Eye (tissue), 1 donor: ENCODE measurements at regions not wholly inside any gene's neighbourhood (a gene's known extent, or its start where the extent isn't known, plus 50 kb on each side); places are given as distances from the start of the nearest gene placed in this dataset.
"Not testable (repeated sequence)": the region's sequence is repeated elsewhere in the genome, so short reads cannot be mapped to it uniquely, and the experiment has no call there.

Experiments used
- DNase-seq: peaks from one replicate; pipeline ENCODE4 v3.0.0-alpha.2; 2015

DNA sequence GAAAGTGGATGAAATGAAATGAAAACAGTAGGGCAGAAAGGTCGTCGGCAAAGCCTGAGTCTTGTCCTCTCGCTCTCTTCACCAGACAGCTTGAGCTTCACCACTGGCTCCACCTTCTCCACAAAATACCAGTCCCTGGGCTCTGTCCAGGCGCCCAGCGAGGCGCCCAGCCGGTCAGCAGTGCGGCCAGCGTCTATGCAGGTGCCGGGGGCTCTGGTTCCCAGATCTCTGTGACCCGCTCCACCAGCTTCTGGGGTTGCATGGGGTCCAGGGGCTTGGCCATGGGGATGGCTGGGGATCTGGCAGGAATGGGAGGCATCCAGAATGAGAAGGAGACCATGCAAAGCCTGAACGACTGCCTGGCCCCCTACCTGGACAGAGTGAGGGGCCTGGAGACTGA lies 600.5 kb upstream of the ZP4 start:
- no peak for DNase-seq

DNA sequence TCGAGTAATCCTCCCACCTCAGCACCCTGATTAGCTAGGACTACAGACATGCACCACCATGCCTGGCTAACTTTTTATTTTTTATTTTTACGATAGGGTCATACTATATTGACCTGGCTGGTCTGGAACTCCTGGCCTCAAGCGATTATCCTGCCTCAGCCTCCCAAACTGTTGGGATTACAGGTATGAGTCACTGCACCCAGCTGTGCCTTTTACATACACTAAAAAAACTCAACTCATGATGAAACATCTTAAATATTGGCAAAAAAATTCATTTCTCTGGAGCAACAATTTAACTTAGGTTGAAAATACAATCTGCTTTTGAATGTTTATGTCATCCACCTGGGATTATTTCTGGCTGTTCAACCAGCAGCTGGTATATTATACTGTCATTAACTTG lies 598.3 kb upstream of the ZP4 start:
- DNase-seq: no peak

DNA sequence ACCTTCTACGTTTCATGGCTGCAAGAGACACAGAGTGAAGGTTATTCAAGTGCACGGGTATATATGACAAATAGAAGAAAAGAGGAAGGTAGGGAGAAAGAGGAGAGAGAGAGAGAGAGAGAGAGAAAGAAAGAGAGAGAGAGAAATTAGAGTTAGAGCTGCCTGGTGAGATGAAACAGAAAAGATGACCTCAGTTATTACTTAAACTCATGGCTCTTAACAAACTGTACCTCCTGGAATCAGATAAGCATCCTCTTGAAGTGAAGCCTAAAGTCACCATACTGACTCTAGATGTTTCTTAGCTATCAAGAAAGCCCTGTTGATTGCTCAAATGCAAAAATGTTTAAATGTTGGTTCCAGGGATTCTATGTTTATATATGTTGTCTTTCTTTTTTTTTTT lies 597.7 kb upstream of the ZP4 start:
- no peak for DNase-seq

DNA sequence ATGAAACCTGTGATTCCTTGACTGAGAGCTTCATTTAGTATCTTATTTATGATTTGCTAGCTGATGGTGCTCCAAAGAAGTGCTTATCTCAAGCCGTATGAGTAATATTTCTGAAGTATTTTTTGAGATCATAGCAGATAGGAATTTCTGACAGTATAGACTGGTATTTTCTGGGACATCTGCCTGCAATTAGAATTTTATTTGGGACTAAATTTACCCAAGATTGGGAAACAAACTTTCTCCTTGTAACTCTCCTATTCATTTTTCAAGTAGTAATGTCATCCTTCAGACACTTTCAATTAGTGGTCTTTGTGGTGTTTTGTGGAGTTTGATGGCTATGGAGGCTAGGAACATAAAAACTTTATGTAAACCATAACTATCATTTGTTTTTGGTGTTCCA lies 597.2 kb upstream of the ZP4 start:
- DNase-seq: no peak

DNA sequence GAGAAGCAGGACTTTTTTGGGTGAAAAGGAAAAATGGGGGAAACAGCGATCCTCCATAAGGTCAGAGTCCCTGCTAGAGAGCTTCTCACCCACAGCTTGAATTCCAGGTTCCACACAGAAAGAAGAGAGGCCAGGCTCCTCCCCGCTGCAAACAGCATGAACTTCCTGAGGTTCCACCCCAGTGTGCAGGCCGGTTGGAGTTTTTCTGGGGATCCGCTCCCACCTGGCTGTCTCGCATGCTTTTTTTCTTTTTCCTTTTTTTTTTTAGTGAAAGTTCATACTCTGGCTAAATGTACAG lies 595.1 kb upstream of the ZP4 start:
- DNase-seq: no peak

DNA sequence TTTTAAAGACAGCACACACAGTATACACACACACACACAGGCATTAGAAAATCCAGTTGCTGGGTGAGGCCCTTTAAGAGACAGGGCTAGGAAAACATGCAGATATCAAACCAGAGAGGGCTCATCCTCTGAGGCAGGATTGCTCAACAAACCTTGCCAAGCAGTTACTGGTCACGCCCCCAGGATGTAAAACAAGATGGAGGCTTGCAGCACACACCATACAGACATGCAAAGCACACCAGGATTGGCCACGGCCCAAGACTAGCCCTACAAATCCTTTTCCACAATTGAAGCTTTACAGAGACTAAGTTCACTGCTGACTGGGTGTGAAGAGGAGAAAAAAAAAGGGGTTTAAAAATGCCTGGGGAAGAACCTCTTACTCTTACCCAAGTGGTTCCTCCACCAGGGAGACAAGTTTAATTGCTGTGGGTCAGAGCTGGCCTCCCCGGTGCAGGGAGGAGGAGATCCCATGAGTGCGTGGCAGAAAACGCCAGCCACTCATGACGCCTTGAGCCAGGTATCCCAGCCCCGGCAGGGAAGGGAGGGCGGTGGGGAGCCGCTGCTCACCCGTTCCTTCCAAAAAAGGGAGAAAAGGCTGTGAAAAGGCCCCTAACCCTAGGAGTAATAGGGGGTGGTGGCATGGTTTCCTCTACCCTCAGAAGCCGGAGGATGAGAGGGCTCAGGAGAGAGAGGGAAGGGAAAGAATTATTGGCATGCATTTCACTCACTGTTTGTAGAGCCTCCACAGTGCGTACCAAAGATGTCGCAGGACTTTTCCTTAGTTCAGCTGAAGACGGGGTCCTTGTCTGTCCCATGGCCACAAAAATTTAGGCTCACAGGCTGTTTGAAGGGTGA lies 594.6 kb upstream of the ZP4 start:
- DNase-seq: peak; percentile 17

DNA sequence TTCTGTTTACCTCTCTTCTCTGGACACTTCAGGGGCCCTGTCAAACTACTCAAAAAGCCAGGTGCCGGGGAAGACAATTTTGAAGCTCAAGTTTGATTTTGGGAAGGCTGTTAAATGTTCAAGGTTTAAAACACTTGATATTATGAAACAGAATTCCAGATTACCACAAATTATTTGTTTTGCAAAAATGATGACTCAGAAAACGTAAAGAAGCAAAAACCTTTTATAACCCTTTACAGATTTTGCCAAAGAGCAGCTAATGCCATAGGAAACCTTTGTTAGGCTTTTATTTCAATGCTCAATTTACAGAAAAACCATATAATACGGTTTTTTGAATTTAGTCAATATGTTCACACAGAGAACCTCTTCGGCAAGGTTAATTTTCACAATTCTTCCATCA lies 593.4 kb upstream of the ZP4 start:
- no peak for DNase-seq

DNA sequence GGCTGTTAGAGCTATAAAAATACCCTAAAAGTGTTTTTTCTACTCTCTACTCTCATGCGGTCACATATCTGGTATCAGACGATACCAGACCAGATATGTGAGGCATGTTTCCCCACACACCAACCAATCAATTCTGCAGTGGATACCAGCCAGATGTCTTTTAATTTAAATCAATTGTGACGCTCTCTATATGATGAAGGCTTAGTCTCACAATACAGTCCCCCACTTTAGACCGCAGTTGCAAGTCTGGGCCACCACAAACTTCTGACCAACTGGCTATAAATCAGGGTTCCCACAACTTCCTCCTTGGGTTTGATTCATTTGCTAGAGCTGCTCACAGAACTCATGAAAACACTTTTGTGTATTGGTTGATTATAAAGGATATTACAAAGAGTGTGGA lies 586.1 kb upstream of the ZP4 start:
- DNase-seq: no peak

DNA sequence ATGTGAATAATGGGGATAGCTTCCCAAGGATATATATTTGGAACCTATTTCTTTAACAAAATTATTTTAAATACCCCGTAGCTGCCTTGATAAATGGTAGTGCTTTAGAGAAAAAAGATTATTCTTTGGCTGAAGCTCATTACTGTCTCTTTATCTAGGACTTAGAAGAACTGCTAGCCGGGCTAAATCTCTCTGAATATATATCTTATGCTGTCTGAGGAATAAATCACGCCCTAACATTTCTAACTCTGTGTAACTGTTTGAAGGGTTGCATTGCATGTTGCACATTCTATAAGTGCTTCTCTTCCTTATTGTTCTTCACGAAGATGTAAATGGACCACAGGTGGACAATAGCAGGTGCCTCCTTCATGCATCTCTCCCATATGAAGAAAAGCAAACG lies 585.0 kb upstream of the ZP4 start:
- no peak for DNase-seq

DNA sequence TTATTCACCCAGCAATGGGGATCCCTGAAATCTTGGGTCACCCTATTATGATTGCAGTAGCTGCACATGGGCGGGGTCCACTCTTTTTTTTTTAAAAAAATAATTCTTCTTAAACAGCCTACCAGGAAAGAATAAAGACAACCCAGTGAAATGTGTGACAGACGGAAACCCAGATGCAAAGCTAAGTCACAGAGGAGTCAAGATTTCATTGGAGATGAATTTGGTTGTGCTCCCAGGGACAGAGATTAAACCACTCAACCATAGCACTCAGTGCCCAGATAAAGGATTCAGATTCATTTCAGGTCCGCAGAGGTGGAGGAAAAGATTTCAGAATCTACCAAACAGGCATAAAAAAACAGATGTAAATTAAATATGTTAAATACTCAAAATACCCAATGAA lies 583.5 kb upstream of the ZP4 start:
- DNase-seq: no peak

DNA sequence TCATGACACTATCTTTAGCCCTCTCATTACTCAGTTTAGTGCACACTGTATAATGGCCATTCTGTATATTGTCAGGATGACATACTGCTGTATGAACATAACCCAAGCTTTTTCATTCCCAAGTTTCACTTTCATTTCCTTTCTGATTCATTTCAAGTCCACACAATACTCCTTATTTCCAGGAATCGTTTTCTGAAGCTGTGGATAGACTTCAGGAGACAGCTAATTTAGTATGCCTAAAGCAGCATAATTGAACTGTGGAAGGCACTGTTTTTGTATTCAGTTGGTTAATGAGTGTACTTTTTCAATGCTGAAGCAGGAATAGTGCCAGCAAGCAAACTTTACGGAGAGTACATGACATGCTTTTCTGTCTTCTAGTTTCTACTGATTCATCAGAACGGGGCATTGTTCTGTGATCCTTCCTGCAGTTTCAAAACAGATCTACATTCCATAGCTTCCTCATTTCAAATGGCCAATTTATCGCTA lies 578.5 kb upstream of the ZP4 start:
- DNase-seq: no peak

DNA sequence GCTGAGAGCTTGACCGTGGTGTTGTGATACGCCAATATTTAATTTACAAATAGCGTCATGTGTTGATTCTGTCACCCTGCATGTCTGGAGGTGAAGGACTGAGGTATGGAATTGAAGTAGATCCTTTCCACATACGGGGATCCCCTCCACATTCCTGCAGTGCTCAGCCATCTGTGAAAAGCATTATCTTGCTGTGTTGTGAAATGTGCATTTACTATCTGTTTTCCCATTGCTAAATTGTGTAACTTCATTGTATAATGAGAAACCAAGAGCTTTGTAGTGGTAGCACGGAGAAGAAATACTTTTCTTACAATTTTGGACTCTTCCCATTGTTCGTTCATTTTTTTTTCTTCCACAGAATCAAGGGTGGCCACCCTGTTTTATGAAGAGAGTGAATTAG lies 577.3 kb upstream of the ZP4 start:
- no peak for DNase-seq

DNA sequence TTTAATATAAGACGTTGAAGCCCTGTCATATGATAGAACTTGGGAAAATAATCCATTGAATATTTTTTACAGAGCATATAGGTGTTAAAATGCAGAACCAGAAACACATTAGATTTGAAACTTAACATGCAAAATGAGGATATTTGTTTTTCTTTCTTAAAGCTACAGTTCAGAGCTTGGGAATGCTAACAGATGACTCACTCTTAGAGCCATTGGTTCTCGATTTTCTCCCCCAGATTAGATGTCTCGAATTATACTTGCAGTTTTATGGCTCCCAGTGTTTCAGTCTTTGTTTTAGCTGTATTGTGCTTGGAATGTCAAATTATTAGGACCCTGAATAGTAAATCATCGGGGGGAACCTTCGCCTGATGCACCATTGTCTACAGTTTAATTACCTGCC lies 575.7 kb upstream of the ZP4 start:
- DNase-seq: no peak

DNA sequence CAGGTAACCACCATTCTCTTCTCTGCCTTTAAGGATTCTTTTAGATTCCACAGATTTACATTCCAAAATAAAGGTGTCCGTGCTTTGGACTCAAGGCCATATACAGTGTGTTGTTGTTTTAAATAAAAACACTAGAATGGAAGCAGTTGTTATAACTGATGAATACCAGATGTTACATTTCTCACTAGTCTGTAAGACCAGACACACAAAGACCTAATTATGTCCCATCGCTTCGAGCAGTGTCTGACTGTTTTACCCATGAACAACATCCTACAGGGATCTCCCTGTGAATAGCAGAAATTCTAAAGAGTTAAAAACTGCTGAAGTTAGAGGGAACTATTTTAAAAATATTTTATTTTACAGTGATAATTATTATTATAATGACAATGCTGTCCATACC lies 574.7 kb upstream of the ZP4 start:
- DNase-seq: no peak

DNA sequence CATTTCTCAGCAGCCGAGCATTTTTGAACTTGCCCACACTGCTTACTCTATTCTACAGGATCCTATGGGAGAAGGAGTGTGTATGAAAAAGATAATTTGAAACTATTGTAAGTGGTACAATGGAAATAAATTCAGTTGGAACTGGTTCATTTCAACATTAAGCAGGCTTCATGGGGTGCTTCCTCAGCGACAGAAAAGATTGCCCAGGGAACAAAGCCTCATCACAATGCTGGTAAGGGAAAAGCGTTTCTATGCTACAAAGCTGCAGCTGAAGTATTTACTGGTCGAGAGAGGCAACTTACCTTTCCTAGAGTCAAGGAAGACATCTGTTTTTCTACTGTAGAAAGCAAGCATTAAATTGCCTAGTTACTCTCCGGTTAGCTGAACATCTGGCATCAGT lies 568.2 kb upstream of the ZP4 start:
- peak; percentile 8 for DNase-seq

DNA sequence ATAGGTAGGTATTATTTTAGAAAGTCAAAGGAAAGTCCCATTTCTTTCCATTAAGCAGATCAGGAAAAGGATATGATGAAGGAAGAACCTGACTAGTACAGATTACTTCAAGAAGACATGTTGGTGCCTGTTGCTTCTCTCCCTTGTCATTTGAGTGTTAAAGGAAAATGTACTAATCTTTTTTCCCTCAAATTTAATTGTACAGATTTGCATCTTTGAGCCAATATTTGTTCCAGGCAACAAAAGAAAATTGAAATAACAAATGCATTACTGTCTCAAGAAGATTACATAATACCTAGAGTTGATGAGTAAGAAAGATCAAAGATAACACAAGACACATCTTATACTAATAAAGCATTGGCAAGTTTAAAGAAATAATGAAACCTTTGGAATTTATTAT lies 566.9 kb upstream of the ZP4 start:
- DNase-seq: no peak

DNA sequence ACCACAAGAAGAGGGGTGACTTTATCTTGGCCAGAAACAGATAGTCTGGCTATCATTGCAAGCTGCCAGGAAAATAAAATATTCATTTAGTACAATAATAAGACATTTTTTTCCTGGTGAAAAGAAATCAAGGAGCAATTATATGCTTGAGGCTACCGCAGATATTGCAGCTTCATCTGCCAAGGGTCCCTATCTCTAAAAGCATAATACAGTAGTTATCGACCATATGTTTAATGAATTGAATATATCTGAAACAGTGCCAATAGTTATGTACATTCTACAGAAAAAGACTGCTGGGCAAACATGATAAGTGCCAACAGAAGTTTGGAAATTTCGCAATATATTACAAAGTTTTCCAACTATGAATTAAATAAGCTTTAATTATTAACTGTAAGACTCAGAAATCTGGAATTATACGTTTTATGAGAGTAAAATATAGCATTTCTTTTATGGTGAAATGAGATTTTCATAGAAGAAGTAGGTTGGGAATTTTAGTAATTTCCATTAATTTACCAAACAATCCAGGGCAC lies 561.1 kb upstream of the ZP4 start:
- DNase-seq: no peak

DNA sequence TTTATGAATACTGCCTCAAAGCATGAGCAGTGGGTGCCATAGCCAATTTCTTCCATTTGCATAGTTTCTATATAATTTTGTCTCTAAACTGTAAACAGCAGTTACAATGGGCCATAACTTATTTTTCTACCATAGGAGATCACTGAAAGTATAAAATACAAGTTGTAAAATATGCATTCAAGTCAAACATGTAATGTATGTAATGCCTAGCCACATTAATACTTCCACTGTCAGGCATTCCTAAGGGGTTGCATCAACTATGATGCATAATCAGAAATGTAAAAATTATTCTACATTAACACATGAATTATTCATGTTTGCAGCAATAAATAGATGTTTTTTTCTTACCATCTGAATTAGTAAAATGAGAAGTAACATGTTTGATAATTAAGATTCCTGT lies 560.3 kb upstream of the ZP4 start:
- DNase-seq: no peak

DNA sequence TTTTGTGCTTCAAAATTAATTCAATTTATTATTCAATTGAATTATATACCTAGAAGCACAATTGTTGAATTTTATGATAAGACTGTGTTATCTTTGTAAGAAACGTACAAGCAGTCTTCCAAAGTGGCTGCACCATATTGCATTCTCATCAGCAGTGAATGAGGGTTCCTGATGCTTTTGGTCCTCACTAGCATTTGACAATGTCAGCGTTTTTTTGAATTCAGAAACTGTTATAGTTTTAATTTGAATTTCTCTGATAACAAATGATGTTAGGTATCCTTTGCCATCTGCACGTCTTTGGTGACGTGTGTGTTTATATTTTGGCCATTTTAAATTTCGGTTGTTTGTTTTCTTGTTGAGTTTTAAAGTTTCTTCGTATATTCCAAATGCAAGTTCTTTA lies 553.0 kb upstream of the ZP4 start:
- DNase-seq: no peak

DNA sequence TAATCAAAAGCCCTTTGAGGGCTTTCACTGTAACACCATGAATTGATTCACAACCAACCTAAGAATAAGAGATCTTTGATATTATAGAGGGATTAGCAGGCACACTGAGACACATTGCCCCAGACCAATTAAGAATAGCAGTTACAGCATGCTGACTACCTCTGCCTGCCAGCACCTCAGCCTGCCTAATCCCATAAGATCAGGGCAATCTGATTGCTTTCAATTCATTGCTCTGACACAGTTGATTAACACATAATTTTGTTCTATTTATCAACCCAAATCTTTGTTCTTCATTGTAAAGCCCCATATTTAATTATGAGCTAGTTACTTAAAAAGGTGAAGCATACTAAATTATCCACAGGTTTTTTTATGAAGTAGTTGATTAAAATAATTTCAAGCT lies 548.8 kb upstream of the ZP4 start:
- peak; percentile 65 for DNase-seq

DNA sequence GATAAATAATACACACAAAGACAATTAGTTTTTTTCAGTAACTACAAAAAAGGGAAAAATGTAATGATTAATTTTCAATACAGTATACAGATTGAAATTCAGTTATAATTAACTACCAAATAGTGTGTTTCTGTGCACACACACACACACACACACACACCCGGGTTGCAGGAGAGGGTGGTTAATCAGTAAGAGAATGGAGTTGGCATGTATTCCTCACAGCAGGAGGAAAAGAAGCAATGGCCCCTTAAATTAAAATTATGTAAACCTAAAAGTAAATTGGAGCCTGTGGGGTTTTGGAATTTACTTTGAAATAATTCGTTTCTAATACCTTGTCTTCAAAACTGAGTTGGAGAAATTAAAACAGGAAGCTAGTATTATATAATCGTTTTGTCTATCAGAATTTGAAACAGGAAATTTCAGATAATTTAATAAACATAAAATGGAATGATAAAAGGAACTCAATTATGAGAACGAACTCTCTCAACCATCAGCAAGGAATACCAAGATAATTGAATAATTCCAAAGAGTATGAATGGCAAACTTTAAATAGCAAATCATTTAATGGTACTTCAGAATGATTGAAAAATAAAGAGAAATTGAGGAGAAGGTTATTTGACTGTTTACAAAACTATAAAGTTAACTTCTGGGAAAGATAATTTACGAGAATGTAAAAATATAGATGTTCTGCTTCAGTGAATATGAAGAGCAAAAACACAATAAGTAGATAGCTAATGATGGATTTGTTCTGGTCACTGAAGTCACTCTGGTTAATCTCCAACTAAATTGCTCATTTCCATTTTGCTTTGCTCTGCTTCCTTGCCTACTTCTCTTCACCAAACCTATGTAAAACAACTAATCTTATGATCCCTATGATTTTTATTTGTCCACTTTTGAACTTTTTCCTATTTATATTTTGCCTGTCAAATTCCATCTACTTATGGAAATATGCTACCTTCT lies 547.9 kb upstream of the ZP4 start:
- DNase-seq: peak; percentile 38

DNA sequence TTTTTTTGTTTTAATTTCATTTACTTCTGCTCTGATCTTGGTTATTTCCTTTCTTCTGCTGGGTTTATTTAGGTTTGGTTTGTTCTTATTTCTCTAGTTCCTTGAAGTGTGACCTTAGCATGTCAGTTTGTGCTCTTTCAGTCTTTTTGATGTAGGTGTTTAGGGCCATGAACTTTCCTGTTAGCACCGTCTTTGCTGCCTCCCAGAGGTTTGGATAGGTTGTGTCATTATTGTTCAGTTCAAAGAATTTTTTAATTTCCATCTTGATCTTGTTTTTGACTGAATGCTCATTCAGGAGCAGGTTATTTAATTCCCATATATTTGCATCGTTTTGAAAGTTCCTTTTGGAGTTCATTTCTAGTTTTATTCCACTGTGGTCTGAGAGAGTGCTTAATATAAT lies 539.0 kb upstream of the ZP4 start:
- not testable (repeated sequence) for DNase-seq

DNA sequence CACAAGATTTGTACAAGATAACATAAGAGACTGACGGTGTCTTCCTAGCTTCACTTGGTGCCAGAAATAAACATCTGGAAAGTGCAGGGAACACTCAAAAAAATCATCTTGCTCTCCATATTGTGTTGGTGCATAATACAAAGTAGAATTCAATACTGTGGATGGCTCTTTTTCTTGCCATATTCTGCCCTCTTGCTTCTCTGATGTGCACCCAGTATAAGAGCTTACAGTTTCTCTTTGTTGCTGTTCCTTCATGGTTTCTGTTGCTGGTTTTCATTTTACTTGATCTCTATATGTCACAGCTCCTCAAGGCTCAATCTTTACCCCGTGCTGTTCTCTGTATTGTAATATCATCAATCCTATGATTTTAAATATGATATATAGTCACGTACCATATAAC lies 528.5 kb upstream of the ZP4 start:
- no peak for DNase-seq

DNA sequence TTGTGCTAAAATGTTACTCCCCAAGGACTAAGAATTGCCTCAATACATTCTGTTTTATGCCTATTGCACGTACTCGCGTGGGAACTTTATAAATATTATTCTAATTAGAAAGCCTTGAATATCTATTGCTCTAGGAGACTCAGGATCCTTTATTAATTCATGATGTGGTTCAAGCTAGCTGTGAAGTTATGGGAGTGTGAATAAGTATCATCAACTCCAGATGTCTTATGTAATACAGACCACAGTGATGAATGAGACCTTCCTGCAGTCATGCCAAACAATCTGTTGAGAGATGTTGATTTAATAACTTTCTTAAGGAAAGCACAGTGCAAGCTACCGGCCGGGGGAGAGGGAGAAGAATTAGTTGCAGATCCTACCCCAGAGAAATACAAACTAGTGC lies 519.2 kb upstream of the ZP4 start:
- DNase-seq: peak; percentile 74
